GM12875 (cell line): ENCODE measurements at regions not wholly inside any gene's neighbourhood (a gene's known extent, or its start where the extent isn't known, plus 50 kb on each side); places are given as distances from the start of the nearest gene placed in this dataset.
"Not testable (repeated sequence)": the region's sequence is repeated elsewhere in the genome, so short reads cannot be mapped to it uniquely, and the experiment has no call there.

Experiments
- H3K4me3 ChIP-seq: one replicate; pipeline ENCODE4 v1.5.1; 2011; ENCODE audit warnings: low read depth, low read length, control low read depth
- CTCF ChIP-seq: IDR thresholded peaks from 2 replicates; pipeline ENCODE4 v1.5.1; 2011; ENCODE audit warnings: low read depth, mild to moderate bottlenecking, control low read depth, inconsistent platforms, low read length, moderate library complexity, borderline replicate concordance; ENCODE audit not compliant: insufficient read depth

- no peak for TF ChIP-seq CTCF
- H3K4me3 ChIP-seq: no peak overlapping the region
Observed at GRCh38 chr18:38525039-38525438, 959.4 kb upstream of the CELF4 start.

GRCh38 chr18:38520786-38521185, 955.2 kb upstream of the CELF4 start:
- TF ChIP-seq CTCF: no peak
- H3K4me3 ChIP-seq: no peak overlapping the region

GRCh38 chr18:38502539-38502938, 936.9 kb upstream of the CELF4 start:
- no peak for TF ChIP-seq CTCF

GRCh38 chr18:38497266-38497665, 931.7 kb upstream of the CELF4 start:
- H3K4me3 ChIP-seq: no peak overlapping the region
- no peak for TF ChIP-seq CTCF

More at GRCh38 chr18:38502539-38502938, 936.9 kb upstream of the CELF4 start:
- no peak overlapping the region for H3K4me3 ChIP-seq

GRCh38 chr18:38496222-38496793, 930.7 kb upstream of the CELF4 start:
- no peak for TF ChIP-seq CTCF

GRCh38 chr18:38494065-38494464, 928.5 kb upstream of the CELF4 start:
- H3K4me3 ChIP-seq: no peak overlapping the region
- TF ChIP-seq CTCF: no peak

More at GRCh38 chr18:38496222-38496793, 930.7 kb upstream of the CELF4 start:
- no peak overlapping the region for H3K4me3 ChIP-seq

- TF ChIP-seq CTCF: no peak
- H3K4me3 ChIP-seq: no peak overlapping the region
Observed at GRCh38 chr18:38491195-38491594, 925.6 kb upstream of the CELF4 start.

GRCh38 chr18:38489721-38490120, 924.1 kb upstream of the CELF4 start:
- H3K4me3 ChIP-seq: not testable (repeated sequence)
